ENCODE measurements at regions not wholly inside any gene's neighbourhood (a gene's known extent, or its start where the extent isn't known, plus 50 kb on each side); places are given as distances from the start of the nearest gene placed in this dataset.

DNA sequence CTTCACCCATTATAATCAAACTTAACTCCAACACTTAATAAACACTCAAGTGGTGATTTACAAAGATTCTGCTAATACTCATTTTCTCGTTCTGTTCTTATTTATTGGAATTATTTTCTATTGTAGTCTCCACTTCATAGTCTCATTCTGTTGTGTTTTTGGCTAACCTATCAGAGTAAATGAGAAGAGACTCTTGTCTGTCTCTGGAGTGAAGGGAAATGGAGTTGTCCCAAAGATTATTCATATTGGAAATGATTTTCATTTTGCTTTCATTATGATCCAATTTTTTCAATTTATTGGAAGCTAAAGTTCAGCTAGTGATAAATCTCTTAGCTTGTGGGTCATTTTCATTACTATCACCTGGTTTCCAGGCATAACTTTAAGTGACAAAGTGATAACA lies 454.9 kb upstream of the JAG1 start:
- TF ChIP-seq CTCF (IDR thresholded peaks at IDR 0.05) (no peak), POLR2A (IDR thresholded peaks at IDR 0.05) (no peak)

All from uterus (tissue), 2 donors.